Sciatic nerve (tissue), 2 donors: ENCODE measurements at regions not wholly inside any gene's neighbourhood (a gene's known extent, or its start where the extent isn't known, plus 50 kb on each side); places are given as distances from the start of the nearest gene placed in this dataset.

Source experiments
- ATAC-seq: fragments of 200-7000 bp; cut with Tn5 transposase; one replicate; pipeline ENCODE4 v1.9.1; 2020; ENCODE audit warnings: mild to moderate bottlenecking, moderate library complexity
- DNase-seq: peaks from one replicate; pipeline ENCODE4 v3.0.0-alpha.2; 2020; ENCODE audit warnings: low spot score
- intact Hi-C: fragments of 100-400 bp; cut with DNase I; formaldehyde crosslinking; loops from one replicate; pipeline ENCODE4 v1.14.2; 2022
- donor health status: DM: no; HTN: no; CAD: no.
- donor health status: DM: no; HTN: no; CAD: no.

GRCh38 chr14:27387463-27387862, 789.6 kb upstream of the NOVA1 start:
- intact Hi-C loops = no loop called here
- no peak for DNase-seq
- ATAC-seq = no peak

GRCh38 chr14:27389402-27389801, 791.6 kb upstream of the NOVA1 start:
- ATAC-seq = no peak

GRCh38 chr14:27390155-27390554, 792.3 kb upstream of the NOVA1 start:
- intact Hi-C loops = no loop called here
- DNase-seq (no peak), ATAC-seq (no peak)

More at GRCh38 chr14:27389402-27389801, 791.6 kb upstream of the NOVA1 start:
- intact Hi-C loops = no loop called here
- no peak for DNase-seq

GRCh38 chr14:27391331-27391730, 793.5 kb upstream of the NOVA1 start:
- intact Hi-C loops = no loop called here

GRCh38 chr14:27392153-27392552, 794.3 kb upstream of the NOVA1 start:
- intact Hi-C loops = no loop called here
- no peak for DNase-seq
- ATAC-seq = no peak

More at GRCh38 chr14:27391331-27391730, 793.5 kb upstream of the NOVA1 start:
- ATAC-seq (no peak), DNase-seq (no peak)

- no peak for DNase-seq
- no peak for ATAC-seq
- intact Hi-C loops = no loop called here
These were observed 812.1 kb upstream of the NOVA1 start for GRCh38 chr14:27409944-27410343.

- no peak for DNase-seq
- intact Hi-C loops = no loop called here
- no peak for ATAC-seq
These were observed 813.1 kb upstream of the NOVA1 start for GRCh38 chr14:27410981-27411380.

GRCh38 chr14:27427796-27428195, 830.0 kb upstream of the NOVA1 start:
- DNase-seq (no peak), ATAC-seq (no peak)
- intact Hi-C loops = no loop called here

GRCh38 chr14:27435923-27436670, 838.3 kb upstream of the NOVA1 start:
- intact Hi-C loops = no loop called here
- DNase-seq = no peak
- ATAC-seq = no peak

GRCh38 chr14:27484633-27485032, 886.8 kb upstream of the NOVA1 start:
- intact Hi-C loops = no loop called here
- ATAC-seq = no peak
- no peak for DNase-seq

- intact Hi-C loops = no loop called here
- ATAC-seq (no peak), DNase-seq (no peak)
These were observed 887.4 kb upstream of the NOVA1 start for GRCh38 chr14:27485193-27485592.

- intact Hi-C loops = no loop called here
- DNase-seq (no peak), ATAC-seq (no peak)
These were observed 908.4 kb upstream of the NOVA1 start for GRCh38 chr14:27506272-27506671.

- no peak for DNase-seq
- peak; percentile 72 for ATAC-seq
- intact Hi-C loops = no loop called here
These were observed 930.5 kb upstream of the NOVA1 start for GRCh38 chr14:27528328-27528727.

- intact Hi-C loops = no loop called here
- ATAC-seq = no peak
- DNase-seq = no peak
These were observed 938.9 kb upstream of the NOVA1 start for GRCh38 chr14:27536748-27537147.

- intact Hi-C loops = no loop called here
- DNase-seq (no peak), ATAC-seq (no peak)
These were observed 948.3 kb upstream of the NOVA1 start for GRCh38 chr14:27546111-27546510.

GRCh38 chr14:27553790-27554189, 956.0 kb upstream of the NOVA1 start:
- ATAC-seq (no peak), DNase-seq (no peak)
- intact Hi-C loops = no loop called here

GRCh38 chr14:27557445-27557844, 959.6 kb upstream of the NOVA1 start:
- no peak for ATAC-seq

GRCh38 chr14:27559848-27560247, 962.0 kb upstream of the NOVA1 start:
- DNase-seq (no peak), ATAC-seq (no peak)
- intact Hi-C loops = no loop called here

More at GRCh38 chr14:27557445-27557844, 959.6 kb upstream of the NOVA1 start:
- DNase-seq = no peak
- intact Hi-C loops = no loop called here

GRCh38 chr14:27566843-27567382, 969.1 kb upstream of the NOVA1 start:
- DNase-seq (no peak), ATAC-seq (no peak)
- intact Hi-C loops = no loop called here

GRCh38 chr14:27573018-27573417, 975.2 kb upstream of the NOVA1 start:
- DNase-seq (no peak), ATAC-seq (no peak)
- intact Hi-C loops = no loop called here

- DNase-seq (no peak), ATAC-seq (no peak)
- intact Hi-C loops = no loop called here
These were observed 989.3 kb upstream of the NOVA1 start for GRCh38 chr14:27587103-27587502.
